SHP77 treated with DMSO at 0.1 percent for 48 hours (cell line): ENCODE measurements at regions not wholly inside any gene's neighbourhood (a gene's known extent, or its start where the extent isn't known, plus 50 kb on each side); places are given as distances from the start of the nearest gene placed in this dataset.
"Not testable (repeated sequence)": the region's sequence is repeated elsewhere in the genome, so short reads cannot be mapped to it uniquely, and the experiment has no call there.

ENCODE experiments used
- DNase-seq: peaks from one replicate; lab custom pipeline; 2025; lab: John Stamatoyannopoulos, UW

DNA sequence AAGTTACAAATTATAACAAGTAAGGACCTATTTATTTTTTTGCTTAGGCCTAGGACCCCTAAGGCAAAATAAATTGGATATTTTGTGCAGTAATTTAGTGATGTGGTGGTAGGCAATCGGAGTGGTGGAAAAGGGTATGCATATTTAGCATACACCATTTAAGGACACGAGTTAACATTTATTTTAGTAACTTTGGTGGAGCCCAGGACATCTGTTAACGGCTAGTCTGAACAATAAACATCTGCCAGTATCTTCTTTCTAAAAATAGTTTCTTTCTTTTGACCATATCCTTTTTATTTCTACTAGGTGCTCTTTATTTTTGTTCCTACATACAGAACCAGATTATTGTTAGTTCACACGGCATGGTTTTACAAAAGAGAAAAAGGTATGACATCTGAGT, 326.3 kb downstream of the CHL1 start:
- DNase-seq, result no peak

DNA sequence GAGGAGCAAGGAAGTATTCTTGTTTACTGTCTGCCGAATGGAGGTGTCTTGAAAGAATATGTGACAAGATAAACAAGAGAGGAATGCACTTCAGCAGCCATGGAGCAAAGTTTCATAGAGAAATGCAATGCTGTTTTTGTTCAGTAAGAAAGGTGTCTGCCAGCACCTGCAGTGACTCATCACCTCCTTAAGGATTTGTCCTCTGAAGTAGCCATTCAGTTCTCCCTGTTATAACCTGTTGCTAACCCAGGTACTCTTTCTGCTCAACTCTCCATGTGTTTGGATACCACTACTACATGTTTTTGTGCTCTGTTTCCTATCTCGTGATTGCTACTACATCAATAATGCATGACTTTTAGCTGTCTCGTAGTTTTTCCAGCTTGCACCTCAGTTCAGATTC, 328.9 kb downstream of the CHL1 start:
- DNase-seq, result no peak

DNA sequence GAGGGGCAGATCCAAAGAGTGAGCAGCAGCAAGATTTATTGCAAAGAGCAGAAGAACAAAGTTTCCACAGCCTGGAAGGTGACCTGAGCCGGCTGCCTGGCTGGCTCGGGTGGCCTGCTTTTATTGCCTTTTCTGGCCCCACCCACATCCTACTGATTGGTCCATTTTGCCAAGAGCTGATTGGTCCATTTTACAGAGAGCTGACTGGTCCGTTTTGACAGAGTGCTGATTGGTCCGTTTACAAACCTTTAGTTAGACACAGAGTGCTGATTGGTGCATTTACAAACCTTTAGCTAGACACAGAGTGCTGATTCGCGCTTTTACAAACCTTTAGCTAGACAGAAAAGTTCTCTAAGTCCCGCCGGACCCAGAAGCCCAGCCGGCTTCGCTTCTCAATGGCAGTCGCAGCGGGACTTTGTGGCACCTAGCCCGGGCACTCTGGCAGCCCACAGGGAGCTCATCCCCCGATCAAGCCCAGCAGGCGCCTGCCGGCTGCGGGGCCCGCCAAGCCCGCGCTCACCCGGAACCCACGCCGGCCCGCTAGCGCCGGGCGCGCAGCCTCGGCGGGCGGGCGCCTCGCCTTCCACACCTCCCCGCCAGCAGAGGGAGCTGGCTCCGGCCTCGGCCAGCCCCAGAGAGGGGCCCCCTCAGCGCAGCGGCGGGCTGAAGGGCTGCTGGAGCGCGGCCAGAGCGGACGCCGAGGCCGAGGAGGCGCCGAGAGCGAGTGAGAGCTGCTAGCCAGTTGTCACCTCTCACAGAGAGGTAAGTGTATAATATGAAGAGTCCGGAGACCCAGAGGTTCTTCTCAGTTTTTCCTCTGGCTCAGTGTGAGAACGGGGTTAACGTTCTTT, 339.2 kb downstream of the CHL1 start:
- peak; percentile 37 for DNase-seq

DNA sequence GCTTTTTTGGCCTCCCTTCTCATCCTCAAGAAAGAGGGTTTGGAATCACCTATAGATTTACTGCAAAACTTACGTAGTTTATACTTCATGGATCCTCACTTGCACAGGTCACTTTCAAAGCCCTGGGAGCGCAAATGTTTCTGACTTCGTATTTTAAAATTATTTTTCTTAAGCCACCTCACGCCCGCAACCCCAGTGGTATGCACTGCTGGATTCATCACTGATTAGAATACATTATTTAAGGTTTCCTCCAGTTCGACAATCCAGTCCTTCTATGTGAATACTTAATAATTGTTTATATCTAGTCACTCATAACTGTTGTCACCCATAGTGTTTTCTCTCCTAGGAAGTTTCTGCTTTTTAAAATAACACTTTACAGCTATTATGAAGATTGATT, 339.9 kb downstream of the CHL1 start:
- DNase-seq, result no peak

DNA sequence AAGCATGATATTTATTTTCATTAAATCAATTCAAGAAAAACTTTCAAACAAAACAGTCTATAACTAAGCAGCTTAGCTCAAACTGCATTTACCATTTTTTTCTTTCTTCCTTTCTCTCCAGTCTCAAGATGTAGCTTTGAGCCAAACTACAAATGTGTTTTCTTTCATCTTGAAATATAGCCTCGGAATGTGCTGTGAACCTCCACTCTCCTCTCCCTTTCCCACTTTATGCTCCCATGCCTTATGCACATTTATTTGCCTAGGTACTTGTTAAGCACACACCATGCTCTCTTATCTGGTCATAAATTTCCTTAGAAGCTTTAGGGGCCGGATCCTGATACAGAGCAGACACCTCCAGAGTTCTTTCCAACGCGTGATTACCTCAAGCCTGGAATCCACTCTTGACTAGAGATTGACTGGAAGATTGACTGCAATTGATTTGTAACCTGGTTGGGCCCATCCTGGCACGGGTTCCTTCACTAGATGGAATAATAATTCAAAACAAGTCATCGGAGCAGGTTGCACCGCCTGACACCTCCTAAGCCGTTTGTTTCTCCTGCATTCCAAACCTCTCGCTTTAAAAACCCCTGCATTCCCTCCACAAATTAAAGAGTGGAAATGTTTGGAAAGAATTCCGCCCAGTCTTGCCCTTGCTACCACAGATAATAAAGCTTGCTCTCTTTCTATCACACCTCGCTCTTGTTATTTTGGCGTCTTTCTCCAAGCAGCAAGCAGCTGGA, 344.7 kb downstream of the CHL1 start:
- DNase-seq, result no peak

DNA sequence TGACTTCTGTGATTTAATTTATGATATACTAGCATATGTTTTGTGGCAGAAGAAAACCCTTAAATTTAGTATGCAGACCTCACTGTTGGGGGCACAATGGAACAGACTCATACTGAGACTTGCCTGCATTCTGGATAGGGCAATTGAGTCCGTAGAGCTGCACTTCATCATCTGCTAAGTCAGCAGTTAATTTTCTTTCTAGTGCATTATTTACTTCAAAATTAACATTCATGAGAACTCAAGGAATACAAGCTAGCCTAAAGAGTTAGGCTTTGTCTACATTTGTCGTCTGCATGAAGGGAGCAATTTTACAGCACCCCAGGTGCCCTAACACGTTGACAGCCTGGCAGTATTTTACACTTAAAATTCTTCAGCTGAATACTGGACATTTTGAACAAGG, 345.5 kb downstream of the CHL1 start:
- no peak for DNase-seq

DNA sequence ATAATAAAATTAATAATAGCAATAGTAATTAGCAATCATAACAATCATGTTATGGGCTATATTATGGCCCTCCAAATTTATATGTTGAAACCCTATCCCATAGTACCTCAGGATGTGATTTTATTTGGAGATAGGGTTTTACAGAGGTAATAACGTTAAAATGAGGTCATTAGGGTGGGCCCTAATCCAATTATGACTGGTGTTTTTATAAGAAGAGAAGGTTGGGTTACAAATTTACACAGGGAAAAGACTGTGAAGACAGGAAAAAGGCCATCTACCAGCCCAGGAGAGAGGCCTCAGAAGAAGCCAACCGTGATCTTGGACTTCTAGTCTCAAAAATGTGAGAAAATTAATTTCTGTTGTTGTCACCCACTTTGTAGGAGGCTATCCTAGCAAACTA, 353.1 kb downstream of the CHL1 start:
- no peak for DNase-seq

DNA sequence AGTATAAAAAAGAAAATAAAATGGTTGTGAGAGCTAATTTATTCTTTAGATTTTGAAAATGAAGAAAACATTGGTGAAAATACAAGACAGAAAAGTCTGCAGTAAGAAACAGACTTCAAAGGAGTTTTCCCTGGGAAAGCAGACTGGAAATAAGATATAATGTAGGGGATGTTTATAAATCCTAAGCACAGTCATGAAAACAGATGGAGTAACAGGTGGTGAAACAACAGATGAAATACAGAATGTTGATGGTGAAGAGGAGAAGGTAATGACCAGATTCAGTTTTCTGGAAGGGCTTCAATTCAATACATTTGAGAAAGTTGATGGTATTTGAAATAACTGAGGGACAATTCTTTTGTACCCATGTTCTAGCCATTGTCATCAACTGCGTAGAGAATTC, 353.9 kb downstream of the CHL1 start:
- no peak for DNase-seq

DNA sequence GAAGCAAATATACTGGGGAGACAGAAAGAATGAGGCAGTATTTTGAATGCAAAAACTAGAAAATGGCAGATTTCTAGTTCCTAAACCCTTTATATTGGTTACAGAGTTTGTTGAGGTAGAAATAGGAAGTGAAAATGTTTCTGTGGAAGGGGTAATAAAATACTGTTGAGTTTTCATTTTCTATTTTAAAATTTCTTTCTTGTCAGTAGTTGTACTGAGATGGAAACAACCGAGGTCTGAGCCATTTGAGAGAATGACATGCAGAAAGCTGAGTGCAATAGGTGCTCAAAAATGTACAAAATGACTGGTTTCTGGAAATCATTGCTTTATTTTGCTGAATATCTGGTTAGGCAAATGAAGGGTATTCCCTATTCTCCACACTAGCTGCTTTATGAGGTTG, 361.4 kb downstream of the CHL1 start:
- DNase-seq, result no peak

DNA sequence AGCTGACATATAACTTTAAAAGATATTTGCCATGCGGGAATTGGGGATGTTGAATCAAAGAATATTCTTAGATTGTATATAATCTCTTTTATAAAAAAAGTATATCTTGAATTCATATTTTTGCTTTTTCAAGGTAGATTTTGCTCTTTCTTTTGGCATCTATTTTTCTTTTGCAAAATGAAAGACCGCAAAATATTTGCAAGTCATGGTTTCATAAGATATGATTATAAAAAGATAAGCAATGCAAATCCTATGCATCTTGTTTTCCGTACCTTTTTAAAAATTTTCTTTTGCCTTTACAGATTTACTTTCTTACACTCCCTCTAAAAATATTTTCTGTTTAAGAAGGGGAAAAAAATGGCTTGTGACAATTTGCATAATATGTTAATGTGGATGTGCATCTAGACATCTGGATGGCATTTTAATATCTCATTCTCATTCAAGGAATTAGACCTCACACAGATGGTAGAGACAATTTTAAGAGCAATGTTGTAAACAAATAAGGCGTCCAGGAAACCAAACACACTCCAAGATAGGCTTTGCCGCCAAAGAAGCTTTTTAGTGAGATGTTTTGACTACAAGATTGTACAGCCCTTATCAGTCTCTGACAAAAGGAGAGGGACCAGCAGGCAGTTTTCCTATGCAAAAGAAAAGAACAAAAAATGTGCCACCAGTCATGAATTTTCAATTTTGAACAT, 371.1 kb downstream of the CHL1 start:
- no peak for DNase-seq

DNA sequence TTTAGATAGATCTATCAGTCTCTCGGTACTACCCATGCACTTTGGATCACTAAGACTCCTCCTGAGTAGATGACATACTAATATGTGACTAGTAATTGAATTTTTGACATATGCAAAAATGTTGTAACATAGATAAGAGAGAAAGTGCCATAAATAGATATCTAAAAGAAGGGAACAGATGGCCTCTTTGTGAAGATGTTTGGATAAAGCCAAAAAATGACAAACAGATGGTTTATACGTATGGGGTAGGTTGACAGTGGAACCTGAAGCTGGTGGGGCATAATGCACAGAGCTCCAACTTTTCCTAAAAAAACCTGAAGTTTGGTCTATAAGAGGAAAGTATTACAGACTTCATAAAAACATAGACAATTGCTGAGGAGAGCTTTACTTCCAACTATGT, 383.0 kb downstream of the CHL1 start:
- DNase-seq, result not testable (repeated sequence)

DNA sequence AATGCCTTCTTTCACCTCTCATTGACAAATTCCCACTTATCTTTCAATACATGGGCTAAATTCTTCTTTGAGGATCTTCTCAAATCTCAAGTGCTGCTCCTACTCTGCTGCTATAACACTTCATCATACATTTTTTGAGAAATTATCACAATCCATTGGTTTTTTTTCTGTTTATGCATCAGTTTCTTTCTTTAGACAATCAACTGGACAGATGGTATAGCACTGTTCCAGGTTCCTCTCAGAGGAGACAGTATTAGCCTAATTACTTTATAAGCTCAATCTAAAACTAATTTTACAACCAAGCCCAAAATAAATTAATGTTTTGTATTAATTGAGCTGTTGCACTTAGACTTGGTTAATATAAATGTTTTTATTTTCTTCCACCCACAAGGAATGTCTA, 392.5 kb downstream of the CHL1 start:
- DNase-seq, result not testable (repeated sequence)

DNA sequence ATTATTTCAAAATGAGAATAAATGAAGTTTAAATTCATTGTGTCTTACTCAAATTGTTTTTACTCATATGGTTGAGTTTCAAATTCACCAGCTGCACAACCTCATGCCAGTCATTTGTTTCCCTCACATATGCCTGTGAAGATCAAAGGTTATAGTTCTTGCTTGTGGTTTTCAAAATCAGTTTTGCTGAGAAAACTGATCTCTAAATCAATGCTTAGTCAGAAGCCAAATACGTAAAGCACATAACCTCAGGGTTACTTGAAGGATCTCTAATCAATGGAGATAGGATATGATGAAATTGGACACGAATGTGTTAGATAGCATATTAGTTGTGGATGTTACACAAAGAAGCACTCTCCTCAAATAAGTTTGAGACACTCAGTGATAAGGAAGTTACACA, 400.7 kb downstream of the CHL1 start:
- DNase-seq, result not testable (repeated sequence)

DNA sequence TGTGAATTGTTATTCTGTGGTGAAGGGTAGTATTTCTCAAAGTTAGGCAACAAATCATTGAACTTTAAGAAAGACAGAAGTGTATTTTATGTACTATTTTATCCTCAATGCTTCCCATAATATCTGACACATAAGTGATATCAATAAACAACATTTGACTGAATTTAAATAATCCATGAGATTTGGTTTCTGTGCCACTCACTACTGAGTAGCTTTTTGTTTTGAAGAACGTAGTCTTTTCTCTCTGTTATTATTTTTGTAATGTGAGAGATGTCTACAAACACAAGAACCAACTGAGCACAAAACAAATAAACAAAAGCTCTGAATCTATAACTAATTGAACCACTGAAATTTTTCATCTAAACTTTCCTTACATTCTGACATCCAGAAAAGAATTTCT, 401.2 kb downstream of the CHL1 start:
- DNase-seq, result not testable (repeated sequence)

DNA sequence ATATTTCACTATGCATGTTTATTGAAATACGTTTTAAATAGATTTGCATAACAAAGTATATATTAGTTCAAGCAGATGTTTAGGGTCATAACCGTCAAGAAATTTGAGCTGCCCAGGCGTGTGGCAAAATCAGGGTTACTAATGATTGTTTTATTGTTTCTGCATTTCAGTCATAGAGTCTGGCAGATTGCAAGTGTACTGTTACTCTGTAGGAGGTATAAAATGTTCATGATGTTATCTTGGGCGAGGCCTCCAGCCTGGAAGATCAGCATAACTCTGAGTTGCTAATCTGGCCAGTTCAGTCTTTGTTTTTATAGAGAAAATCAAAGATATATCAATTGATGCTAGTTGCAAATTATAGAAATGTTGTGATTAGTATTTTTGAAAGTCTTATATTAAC, 410.9 kb downstream of the CHL1 start:
- not testable (repeated sequence) for DNase-seq

DNA sequence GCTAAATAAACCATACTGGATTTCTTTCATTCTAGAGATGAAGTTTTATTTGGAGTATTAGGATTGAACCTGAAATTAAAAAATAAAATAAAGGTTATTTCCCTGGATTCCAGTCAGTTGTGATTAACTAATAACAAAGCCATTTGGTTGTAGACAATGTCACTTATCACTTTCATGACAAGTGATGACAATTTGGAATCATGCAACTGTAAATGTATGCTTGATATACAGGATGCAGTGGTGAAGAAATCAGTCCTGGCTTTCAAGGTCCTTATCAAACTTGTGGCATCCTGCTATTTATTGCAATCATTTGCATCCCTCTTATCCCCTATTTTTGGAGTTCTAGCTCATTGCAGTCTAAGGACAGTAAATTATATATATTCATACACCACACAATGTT, 425.2 kb downstream of the CHL1 start:
- no peak for DNase-seq

DNA sequence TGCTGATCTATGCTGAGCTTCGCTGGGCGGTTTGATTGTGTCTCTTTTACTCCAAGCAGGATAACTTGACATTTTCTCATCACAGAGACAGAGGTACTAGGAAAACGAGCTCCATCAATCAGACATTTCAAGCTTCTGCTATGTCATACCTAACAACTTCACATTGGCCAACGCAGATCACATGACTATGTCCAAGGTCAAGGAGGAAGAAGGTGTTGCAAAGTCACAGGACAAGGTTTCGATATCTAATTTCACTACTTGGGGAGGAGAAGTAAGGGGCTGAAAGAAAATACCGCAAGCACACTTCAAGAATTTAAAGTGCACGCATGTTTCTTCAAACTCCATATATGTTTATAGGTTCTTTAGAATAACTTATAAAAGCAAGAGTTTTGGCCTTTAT, 425.8 kb downstream of the CHL1 start:
- DNase-seq, result no peak

DNA sequence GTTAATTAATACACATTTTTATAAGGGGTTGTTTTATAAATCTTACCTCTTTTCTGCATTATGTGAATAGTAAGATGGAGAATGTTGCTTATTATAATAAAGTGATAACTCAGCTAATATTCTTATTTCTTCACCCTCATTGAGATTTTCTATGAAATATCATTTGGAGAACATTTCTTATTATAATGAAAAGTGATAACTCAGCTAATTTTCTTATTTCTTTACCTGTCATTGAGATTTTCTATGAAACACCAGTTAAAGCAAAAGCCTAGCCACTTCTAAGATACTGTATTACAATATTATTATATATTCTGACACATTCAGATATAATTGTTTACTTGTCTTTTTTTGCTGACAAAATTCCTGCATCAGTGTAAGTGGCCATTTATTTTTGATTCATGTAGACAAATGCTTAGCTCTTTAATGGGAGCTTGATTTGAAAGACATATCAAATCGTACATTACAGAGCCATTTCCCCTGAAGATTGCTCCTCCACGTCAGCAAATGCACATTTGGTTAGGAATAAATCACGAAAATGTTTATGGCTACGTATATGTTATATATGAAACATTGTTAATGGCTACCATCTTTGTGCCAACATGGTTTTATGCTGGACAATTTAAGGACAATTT, 427.5 kb downstream of the CHL1 start:
- DNase-seq, result no peak

DNA sequence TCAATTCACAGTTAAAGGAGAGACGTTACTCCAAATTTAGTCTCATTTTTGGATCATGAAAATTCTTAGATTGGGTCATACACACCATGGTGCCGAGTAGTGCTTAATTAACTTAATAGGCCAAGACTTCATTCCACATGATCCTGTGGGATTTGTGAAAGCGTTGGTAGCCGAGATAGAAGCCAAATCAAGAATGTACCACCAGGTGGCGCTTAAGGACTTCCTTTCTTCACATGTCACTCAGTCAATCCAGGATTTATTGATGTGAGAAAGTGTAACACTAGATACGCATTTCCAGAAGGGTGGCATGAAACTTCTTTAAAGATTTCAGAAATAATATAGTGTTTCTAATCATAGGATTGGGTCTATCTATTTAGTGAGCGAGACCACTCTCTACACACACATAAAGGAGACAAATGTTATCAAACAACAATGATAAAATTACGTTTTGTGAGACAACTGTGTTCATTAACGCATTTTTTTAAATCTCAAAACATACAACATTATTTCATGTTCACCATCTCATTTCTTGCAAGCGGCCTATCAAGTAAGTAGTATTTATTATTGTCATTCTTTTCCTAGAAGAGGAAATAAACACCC, 436.1 kb downstream of the CHL1 start:
- peak; percentile 11 for DNase-seq

DNA sequence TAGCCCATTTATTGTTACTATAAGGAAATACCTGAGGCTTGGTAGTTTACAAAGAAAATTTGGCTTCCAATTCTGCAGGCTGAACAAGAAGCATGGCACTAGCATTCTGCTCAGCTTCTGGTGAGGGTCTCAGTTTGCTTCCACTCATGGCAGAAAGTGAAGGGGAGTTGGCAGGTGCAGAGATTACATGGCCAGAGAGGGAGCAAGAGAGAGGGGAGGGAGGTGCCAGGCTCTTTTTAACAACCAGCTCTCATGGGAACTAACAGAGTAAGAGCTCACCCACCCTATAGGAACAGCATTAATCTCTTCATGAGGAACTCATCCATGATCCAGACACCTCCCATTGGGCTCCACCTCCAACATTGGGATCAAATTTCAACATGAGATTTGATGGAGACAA, 437.9 kb downstream of the CHL1 start:
- DNase-seq, result no peak

DNA sequence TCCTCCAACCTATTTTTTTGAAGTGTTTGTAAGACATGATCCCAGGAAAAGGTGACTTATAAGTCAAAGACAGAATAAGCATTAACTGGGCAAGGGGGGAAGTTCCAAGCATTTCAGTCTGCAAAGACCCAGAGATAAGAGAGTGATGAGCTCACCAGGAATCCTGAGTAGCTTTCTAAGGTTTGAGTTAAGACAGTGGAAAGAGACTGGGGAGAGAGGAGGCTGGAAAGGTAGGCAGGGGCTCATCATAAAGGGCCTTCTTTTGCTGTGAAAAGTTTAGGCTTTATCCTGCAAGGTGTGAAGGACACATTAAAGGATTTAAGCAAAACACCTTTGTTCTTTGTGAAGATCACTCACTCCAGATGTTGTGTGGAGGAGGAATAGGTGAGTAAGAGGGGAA, 438.8 kb downstream of the CHL1 start:
- DNase-seq, result no peak

DNA sequence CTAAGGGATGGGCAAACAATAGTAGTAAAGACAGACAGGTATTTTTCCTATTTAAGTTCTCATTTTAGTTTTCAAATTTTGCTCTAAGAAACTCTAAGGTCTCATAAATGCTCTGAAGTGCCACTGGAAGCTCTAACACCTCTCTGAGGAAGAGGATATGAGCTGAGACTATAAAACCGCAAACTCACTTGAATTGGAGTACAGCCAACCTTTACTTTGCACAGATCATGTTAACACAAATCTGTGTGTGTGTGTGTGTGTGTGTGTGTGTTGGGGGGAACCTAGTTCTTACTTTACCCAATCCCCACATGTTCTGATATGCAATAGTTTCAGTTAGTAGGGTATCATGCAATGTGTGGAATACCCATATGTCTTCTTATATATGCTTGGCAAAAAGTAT, 446.8 kb downstream of the CHL1 start:
- no peak for DNase-seq
